NT2/D1 (cell line): ENCODE measurements at regions not wholly inside any gene's neighbourhood (a gene's known extent, or its start where the extent isn't known, plus 50 kb on each side); places are given as distances from the start of the nearest gene placed in this dataset.

ENCODE experiments used
- SUZ12 ChIP-seq: IDR thresholded peaks from 2 replicates; pipeline ENCODE4 v1.6.1; 2011; ENCODE audit not compliant: insufficient read length, insufficient read depth; ENCODE audit errors: extremely low read depth
- YY1 ChIP-seq: IDR thresholded peaks from 2 replicates; pipeline ENCODE4 v1.6.1; 2011; ENCODE audit not compliant: insufficient read length, insufficient read depth
- ZNF274 ChIP-seq: IDR thresholded peaks from 2 replicates; pipeline ENCODE4 v1.6.1; 2011; ENCODE audit warnings: mild to moderate bottlenecking, low read depth, low read length

DNA sequence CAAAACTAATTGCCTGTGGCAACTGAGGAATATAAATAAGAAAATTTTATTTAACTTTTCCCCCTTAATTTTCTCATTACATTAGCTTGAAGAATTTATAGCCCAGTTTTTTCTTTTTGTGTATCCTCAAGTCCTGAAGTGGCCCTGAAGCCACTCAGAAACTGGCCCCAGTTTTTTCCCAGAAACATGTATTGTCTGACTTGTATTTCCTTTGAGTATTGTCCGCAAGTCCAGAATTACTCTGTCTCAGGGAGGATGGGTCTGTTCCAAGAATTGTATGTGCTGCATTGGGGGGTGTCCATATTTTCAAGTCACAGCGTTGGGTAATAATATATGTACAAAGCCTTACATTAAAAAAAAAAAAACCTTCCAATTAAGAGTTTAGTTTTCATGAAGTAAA is 149.7 kb upstream of the IL12A start:
- TF ChIP-seq SUZ12: no peak
- TF ChIP-seq ZNF274: no peak
- no peak for TF ChIP-seq YY1
